ENCODE measurements at regions not wholly inside any gene's neighbourhood (a gene's known extent, or its start where the extent isn't known, plus 50 kb on each side); places are given as distances from the start of the nearest gene placed in this dataset.
"Not testable (repeated sequence)": the region's sequence is repeated elsewhere in the genome, so short reads cannot be mapped to it uniquely, and the experiment has no call there.

- TF ChIP-seq CTCF (IDR thresholded peaks at IDR 0.05; ENCODE audit: insufficient read depth, low read length); POLR2AphosphoS5 (IDR thresholded peaks at IDR 0.05; ENCODE audit: low read depth); REST (IDR thresholded peaks at IDR 0.05; ENCODE audit: insufficient replicate concordance, low read depth): not testable (repeated sequence)
Observed at GRCh38 chr6:86012991-86013390, 370.3 kb upstream of the SYNCRIP start.
